GM19240 (cell line): ENCODE measurements at regions not wholly inside any gene's neighbourhood (a gene's known extent, or its start where the extent isn't known, plus 50 kb on each side); places are given as distances from the start of the nearest gene placed in this dataset.

Experiments
- DNase-seq: peaks from one replicate; pipeline ENCODE4 v3.0.0; 2011; ENCODE audit warnings: low spot score; ENCODE audit not compliant: insufficient read length

GRCh38 chr15:70192490-70192889 lies 94.8 kb upstream of the TLE3 start:
- DNase-seq = no peak

DNA sequence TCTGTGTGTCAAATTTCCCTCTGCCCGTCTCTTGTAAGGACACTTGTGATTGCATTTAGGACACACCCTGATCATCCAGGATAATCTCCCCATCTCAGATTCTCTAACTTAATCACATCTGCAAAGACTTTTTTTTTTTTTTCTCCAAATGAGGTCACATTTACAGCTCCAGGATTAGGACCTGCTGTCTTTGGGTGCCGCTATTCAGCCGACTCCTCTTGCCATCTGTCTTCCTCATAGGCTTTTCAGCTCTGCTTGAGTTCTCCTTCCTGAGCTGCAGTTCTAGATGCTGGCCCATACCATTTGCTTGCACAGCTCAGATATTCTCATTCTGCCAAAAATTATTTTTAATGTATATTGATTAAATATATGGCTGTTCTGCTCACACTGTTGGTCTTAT lies 94.3 kb upstream of the TLE3 start:
- DNase-seq = no peak

DNA sequence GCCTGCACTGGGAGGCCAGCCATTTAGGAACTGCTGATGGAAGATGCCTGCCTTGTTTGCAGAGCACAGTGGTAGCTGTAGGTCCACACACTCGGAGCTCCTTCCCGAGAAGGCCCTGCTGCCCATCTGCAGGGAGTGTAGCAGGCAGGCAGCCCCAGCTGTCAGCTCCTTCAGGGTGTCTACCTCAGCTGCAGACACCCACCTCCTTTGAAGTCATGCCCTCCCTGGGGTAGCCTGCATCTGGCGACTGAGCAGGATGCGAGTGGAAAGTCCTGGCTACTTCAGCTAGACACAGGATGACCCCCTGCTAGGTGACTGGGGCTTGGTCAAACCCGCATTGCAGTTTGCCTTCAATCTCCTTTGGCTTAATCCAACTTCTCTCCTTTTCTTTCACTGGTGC lies 93.2 kb upstream of the TLE3 start:
- no peak for DNase-seq

GRCh38 chr15:70189826-70190695 lies 92.3 kb upstream of the TLE3 start:
- no peak for DNase-seq

GRCh38 chr15:70188286-70188685 lies 90.6 kb upstream of the TLE3 start:
- DNase-seq = no peak

- no peak for DNase-seq
Measured at GRCh38 chr15:70187331-70187730, 89.6 kb upstream of the TLE3 start.

DNA sequence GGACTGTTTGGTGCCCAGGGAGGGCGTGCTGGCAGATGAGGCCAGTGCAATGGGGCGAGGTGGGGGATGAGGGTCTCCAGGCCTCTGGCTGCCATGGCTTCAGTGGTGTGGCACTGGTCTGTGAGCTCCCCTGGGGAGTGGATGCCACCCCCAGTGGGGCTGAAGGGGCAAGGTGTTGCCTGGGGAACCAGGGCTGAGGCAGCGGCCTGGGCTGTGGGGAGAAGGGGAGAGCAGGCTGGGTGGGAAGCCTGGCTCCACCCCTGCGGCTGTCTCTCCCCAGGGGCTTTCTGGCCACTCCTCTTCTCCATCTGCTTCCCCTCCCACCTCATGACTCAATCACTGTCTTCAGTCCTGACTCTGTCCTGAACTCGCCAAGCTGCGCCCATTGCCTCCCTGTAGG lies 88.4 kb upstream of the TLE3 start:
- DNase-seq = no peak

- DNase-seq = no peak
Measured at GRCh38 chr15:70185251-70185711, 87.6 kb upstream of the TLE3 start.

DNA sequence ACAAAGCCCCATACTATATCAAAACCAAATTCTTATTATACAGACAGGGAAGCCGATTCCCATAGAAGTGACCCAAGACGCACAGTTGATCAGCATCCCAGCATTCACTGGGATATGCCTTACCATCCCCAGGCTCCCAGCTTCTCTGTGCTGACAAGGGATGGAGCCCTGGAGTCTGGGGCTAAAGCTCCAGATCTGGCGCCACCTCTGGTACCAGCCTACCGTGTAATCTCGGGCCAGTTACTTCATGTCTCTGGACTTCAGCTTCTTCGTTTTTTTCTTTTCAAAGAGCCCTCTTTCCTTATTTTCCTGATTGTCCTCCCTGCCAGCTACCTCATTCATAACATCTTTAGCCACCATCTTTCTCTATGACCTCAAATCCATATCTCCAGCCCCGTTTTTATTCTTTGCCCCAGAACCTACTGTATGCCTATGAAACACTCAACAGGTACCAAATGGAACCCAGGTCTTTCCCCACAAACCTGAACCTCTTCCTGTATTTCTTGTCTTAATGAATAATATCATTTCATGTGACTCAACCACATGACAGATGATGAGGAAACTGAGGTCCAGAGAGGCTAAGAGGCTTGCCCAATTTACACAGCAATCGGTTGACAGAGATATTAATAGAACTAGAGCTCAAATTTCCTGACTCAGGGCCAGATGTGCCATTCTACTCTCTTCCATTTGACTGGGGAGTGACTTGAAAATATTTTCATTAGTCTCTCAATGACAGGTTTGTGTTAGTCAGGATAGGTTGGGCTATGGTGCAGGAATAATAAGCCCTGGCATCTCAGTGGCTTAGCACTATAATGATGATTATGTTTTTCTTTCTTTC lies 85.4 kb upstream of the TLE3 start:
- DNase-seq = no peak

DNA sequence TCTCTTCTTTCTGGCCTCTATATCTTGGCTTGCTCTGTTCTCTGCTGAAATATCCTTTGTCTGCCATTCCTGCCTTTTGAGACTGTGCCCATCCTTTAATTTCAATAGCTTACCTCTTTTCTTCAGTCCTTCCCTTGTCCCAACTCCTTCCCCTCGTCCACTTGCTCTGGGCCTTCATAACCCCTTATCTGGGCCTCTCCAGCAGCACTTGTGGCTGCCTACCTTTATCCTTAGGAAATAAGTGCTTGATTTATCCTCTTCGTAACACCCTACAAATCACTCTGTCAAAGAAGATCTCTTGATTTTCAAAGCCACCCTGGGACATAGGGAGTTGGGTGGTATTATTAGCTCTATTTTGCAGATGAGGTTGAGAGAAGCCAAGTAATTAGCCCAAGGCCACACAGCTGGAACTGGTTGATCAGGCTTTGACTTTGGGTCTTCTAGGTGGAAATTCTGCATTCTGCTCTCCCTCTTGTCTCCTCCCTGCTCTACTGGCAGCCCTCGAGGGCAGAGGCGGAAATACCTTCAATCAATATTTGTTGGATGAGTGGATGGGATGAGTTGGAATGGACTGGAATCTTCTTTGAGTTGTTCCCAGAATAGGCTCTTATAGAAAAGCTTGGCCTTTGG lies 84.0 kb upstream of the TLE3 start:
- DNase-seq = no peak

DNA sequence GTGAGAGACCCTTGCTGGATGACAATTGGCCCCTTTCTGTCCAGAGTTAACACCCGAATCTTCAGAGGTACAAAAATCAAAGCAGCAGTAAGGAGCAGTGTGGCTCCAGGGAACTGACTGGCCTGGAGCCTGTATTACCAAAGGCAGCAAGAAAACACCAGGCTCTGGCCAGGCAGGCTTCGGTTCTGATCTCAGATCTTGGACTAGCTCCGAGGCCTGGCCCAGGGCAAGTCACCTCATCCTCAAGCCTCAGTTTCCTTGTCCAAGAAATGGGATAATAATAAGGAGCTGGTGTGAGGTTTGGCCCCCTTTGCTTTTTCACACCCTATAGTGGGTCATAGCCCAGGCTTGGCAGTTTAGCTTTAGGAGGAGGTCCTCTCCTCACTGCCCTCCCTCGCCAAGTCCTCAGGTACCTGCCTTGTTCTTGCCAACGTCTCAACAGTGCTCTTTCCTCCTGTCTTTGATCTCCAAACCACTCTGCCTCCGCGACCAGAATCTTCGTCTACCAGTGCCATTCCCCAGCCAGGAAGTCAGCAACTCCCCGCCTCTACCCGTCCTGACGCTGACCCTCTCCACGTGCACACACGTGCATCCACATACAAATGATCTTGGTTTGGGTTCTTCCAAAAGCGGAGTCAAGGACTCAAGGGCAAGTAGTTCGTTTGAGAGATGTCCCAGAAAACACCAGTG lies 82.6 kb upstream of the TLE3 start:
- DNase-seq = no peak

- no peak for DNase-seq
Measured at GRCh38 chr15:70179309-70179892, 81.7 kb upstream of the TLE3 start.

DNA sequence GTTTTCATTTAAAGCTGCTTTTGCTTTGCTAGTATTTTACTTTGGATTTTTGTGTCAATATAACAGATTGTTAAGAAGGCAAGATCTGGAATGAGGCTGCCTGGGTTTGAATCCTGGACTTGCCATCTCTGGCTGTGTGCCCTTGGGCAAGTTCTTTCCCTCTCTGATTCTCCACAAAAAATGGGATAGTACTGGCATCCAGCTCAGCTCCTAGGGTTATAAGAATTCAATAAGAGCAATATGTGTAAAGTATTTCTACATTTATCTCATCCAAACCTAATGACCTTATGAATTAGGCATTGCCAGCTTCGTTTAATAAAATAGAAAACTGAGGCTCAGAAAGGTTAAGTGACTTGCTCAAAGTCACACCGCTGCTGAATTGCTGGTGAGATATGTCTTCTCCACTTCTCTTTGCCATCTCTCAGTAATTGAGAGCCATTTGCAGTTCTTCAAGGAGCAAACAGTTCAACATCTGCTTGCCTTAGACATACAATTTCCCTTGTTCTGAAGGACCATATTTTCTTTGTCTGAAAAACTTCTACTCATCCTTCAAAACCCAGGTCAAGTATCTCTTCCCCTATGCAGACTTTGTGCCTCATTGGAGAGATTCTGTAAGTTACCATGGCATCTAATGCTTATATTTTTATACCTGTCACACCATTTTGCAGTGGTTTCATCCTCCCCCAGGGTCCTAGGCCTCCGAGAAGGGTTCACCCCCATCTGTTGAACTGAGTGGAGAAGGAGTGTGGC lies 80.8 kb upstream of the TLE3 start:
- DNase-seq = no peak

DNA sequence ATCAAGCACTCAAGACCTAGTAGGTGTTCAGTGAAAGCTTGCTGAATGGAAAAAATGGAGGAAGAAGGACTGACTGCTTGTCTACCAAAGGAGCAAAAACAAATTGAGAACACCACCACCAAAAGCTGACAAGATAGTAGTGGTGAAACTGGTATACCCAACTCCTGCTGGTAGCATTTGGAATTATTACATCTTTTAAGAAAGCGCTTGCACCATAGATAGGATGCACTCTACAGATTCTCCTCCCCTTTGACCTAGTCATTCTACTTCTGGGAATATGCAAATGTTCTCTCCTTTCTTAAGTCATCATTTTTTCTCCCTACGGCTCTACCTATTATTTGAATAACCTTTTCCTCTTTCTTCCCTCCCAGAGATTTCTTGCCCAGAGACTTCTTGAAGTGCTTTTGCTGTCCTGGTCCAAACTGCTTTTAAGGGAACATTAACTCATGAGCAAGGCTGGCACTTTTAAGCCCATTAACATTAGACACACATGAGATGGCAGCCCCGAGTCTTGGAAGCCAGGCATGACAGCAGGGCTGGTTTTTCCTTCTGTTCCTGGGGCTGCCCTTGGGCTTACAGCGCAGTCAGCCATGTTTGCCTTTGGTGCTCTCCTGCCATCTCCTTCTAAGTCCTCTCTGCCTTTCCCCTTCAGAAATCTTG lies 75.0 kb upstream of the TLE3 start:
- DNase-seq = no peak

- DNase-seq = no peak
Measured at GRCh38 chr15:70172124-70172523, 74.4 kb upstream of the TLE3 start.

- no peak for DNase-seq
Measured at GRCh38 chr15:70171256-70171886, 73.7 kb upstream of the TLE3 start.

- no peak for DNase-seq
Measured at GRCh38 chr15:70170096-70170699, 72.5 kb upstream of the TLE3 start.

DNA sequence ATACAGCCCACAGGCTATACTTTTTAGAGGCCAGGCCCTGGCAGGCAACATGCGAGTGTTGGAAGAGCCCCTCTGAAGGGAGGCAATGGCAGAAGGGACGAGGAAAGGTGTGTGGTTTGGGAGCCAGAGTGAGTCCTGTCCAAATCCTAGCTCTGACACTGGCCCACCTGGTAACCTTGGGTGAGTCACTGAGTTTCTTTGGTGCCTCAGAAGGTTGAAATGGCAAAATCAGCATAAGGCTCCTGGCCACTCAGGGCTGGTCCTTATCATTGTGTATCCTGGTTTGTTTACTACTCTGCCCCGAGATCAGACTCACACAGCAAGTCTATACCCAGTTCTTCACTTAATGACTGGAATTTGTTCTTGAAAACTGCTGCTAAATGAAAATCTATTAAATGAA lies 71.4 kb upstream of the TLE3 start:
- DNase-seq = no peak

- no peak for DNase-seq
Measured at GRCh38 chr15:70167155-70167554, 69.4 kb upstream of the TLE3 start.
